K562 (cell line): ENCODE measurements at regions not wholly inside any gene's neighbourhood (a gene's known extent, or its start where the extent isn't known, plus 50 kb on each side); places are given as distances from the start of the nearest gene placed in this dataset.

Experiments
- AFF1 ChIP-seq, 2 experiments: fragments of 450-650 bp; IDR thresholded peaks; 2 replicates each; pipeline ENCODE4 v1.6.1; 2018; ENCODE audit warnings: mild to moderate bottlenecking in 2 of 2, low read depth in 1 of 2; ENCODE audit not compliant: partially characterized antibody in 2 of 2
- CEBPG ChIP-seq, 3 experiments: fragments of 200-800 bp in 1 of 3; sonication (Bioruptor generic) in 1 of 3; sonication (generic) in 1 of 3; formaldehyde crosslinking in 1 of 3; IDR thresholded peaks in 2 of 3; conservative IDR thresholded peaks in 1 of 3; 2 replicates each; pipeline versions ENCODE4 v1.6.1 to v1.8.0; 2016 to 2022; ENCODE audit warnings: missing compliant biosample characterization in 2 of 3, missing genetic modification characterization in 2 of 3, mild to moderate bottlenecking in 1 of 3, missing genetic modification reagents in 1 of 3
- CHD1 ChIP-seq: fragments of 200-600 bp; sonication (generic); IDR thresholded peaks from one replicate; pipeline ENCODE4 v1.6.1; 2012; ENCODE audit warnings: mild to moderate bottlenecking, moderate library complexity, low read length, inconsistent platforms
- FOSL1 ChIP-seq: fragments of 200-800 bp; sonication (Bioruptor generic); conservative IDR thresholded peaks from 2 replicates; pipeline ENCODE4 v1.6.1; 2016; ENCODE audit warnings: missing genetic modification characterization, missing compliant biosample characterization
- FOXJ3 ChIP-seq: sonication (generic); formaldehyde crosslinking; IDR thresholded peaks from 2 replicates; pipeline ENCODE4 v1.4.0; 2020; ENCODE audit warnings: mild to moderate bottlenecking, missing genetic modification reagents
- FOXK2 ChIP-seq, 2 experiments: fragments of 450-650 bp; IDR thresholded peaks in 1 of 2; conservative IDR thresholded peaks in 1 of 2; 2 replicates each; pipeline ENCODE4 v1.6.1; 2016; ENCODE audit warnings: low read depth in 2 of 2, mild to moderate bottlenecking in 1 of 2
- HNRNPL ChIP-seq: fragments of 200-400 bp; formaldehyde crosslinking; IDR thresholded peaks from 2 replicates; pipeline ENCODE4 v1.6.1; 2017; ENCODE audit warnings: low read depth, mild to moderate bottlenecking, low read length
- KLF1 ChIP-seq: fragments of 450-650 bp; IDR thresholded peaks from 2 replicates; pipeline ENCODE4 v1.6.1; 2016; ENCODE audit warnings: missing genetic modification characterization, missing compliant biosample characterization
- RBM15 ChIP-seq: fragments of 200-400 bp; formaldehyde crosslinking; IDR thresholded peaks from 2 replicates; pipeline ENCODE4 v1.6.1; 2018; ENCODE audit warnings: mild to moderate bottlenecking, low read length, moderate library complexity; ENCODE audit not compliant: insufficient read depth

GRCh38 chr20:1798982-1799381, 96.2 kb upstream of the SIRPA start (continued):
- TF ChIP-seq AFF1 (IDR thresholded peaks at IDR 0.05; ENCODE audit: low read depth in 1 of 2, partially characterized antibody in 2 of 2): no peak
- no peak for TF ChIP-seq HNRNPL
- TF ChIP-seq KLF1 (tag): no peak
- no peak for TF ChIP-seq CEBPG (CRISPR knock-in tag; IDR thresholded peaks at IDR 0.05)
- no peak for TF ChIP-seq CEBPG (tag; conservative IDR thresholded peaks at IDR 0.05 in 1 of 2, IDR thresholded peaks at IDR 0.05 in 1 of 2)
- TF ChIP-seq FOSL1: no peak
- TF ChIP-seq RBM15: no peak
- no peak for TF ChIP-seq FOXK2 (conservative IDR thresholded peaks at IDR 0.05 in 1 of 2, IDR thresholded peaks at IDR 0.05 in 1 of 2; ENCODE audit: low read depth in 2 of 2)
- no peak for TF ChIP-seq FOXJ3 (CRISPR knock-in tag)
- TF ChIP-seq CHD1: no peak
- TF ChIP-seq, all 486 proteins: peak for 0
